Stimulated activated CD4-positive, alpha-beta T cell treated with anti-CD3 and anti-CD28 coated beads, Interleukin-2, amount 100 ng/mL, for 24 hours (primary cell): ENCODE measurements at regions not wholly inside any gene's neighbourhood (a gene's known extent, or its start where the extent isn't known, plus 50 kb on each side); places are given as distances from the start of the nearest gene placed in this dataset.
"Not testable (repeated sequence)": the region's sequence is repeated elsewhere in the genome, so short reads cannot be mapped to it uniquely, and the experiment has no call there.

ENCODE experiments used
- DNase-seq, 2 donors: peaks; one replicate each; pipeline ENCODE4 v3.0.0-alpha.2; 2020

DNA sequence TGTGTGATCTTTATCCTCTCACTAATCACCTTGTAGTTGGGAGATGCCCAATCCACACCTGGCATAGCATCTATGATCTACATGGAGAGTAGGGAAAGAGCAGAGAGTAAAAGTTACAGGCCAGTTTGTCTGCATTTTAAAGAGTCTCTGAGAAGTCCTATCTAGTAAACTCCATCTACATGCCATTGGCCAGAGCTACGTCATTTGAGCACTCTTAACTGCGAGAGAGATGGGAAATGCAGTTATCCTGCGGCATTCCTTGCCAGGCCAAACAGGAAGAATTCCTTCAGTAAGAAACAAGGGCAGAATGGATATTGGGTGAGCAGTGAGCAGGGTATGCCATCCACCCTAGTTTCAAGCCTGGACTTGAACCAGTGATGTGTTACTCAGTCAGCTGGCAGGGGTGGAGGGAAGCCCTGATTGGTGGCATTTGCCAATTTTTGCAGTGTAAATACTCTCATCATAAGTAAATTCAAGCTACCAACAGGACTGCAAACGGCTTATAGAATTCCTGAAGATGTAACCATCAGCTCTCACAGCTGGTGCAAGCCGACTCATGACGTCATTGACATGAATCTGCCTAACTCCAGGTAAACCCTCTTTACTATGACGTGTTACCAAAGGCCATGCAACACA, 156.8 kb upstream of the MSX2 start:
- DNase-seq: no peak

DNA sequence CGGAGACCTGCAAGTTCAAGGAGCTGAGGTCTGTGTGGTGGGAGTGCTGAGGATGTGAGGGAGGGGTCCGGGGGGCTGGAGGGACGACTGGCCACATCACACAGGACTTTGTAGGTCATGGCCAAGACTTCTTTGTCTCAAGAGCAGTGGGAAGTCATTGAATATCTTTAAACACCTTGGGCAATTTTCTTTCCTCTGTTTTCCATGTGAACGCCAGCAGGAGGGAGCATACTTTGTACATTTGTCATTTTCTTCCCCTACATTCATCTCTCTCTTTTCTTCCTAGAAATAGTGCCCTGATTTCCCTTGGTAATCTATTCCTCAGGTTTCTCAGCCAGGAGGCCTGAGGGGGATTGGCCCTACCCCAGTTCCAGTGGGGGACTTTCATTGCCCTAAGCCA, 153.7 kb upstream of the MSX2 start:
- DNase-seq: no peak

DNA sequence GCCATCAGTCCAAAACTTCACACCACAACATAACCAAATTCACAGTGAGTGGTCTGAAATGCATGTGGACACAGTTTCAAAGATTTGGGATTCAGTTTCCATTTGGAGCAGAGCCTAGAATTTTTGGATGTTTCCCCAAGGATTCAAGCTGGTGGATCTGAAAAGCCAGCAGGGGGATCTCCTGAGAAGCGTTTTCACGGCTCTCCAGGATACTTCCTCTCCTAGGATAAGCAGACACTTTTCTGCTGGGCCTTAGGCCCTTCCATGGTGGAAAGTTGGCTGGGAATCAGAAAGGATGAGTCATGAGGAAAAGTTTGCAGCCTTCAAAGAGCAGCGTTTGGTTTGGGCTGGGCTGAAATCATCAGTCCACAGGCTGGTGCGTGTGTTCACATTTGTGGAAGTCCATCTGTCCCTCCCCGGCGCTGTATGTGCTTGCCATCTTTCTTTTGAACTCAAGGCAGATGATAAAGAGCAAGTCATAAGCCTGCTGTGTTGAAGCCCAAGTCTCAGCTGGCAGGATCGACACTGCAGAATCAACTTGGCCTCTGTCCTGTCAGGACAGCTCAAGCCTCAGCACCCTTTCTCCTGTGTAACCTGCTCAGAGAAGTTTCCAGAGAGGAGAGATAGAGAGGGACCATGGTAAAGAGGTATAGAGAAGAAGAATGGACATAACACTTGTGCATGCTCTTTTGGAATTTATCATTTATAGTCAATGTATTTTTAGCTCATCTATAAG, 152.6 kb upstream of the MSX2 start:
- no peak for DNase-seq

DNA sequence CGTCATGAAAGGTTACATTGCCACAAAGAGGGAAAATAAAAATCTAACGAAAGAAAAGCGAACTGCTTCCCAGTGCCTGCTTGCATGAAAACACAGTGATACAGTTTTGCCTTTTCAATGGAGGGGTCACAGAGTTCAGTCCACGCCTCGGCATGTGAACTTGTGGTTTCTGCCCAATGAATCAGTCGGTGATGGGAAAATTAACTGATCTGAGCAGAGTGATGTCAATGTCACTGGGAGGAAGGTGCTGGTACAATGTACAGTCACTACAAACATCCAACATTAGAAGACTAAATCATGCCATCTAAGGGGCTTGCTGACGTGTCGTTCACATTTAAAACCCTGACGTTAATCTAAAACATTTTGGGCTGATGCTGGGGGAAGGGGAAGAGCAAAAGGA, 151.8 kb upstream of the MSX2 start:
- DNase-seq: no peak

DNA sequence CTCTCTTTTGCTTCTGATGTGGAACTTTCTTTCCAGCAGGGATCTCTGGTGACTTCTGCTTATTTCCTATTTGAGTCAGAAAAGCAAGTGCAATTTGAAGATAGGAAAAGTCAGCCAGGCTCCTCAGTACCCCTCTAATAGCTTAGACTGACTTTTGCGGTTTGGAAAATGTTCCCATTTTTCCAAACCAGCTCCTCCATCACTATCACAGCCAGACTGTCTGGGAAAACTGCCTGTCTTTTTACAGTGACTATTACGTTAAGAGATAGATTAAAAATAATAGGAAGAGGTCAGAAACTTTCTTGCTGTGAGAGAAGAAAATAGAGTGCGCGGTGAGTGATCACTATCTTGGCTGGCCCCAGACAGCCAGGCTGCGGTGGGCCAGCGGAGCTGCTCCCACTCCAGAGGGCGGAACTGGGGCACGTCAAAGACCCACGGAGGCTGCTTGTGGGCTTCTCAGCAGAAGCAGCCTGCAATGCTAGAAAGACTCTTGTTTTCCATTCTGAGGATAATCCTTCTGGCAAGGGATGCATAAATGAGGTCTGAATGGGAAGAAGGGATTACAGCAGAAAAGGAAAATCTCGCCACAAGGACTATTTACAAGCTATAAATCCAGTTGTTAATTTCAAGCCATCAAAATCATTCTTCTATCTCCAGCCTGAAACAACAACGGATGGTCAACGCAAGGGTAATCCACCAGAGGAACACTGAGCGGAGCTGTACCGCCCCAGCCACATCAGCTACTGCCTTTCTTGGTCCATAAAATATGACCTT, 151.0 kb upstream of the MSX2 start:
- DNase-seq: no peak

DNA sequence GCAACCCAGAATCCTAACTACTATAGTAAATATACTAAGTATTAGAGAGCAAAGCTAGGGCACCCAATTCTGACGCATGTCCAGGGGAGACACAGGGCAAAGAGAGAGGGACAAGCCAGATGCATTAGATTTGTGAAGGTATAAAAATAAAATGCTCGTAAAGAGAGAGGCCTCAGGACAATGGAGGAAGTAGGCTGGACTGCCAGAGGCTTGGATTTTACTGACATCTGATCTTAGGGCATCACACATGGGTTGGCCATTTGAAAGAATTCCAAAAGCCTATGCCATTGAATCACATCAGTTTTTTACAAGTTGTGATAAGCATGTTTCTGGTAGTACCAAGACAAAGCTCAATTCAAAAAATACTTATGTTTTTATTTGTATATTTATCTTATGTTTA, 149.3 kb upstream of the MSX2 start:
- no peak for DNase-seq

DNA sequence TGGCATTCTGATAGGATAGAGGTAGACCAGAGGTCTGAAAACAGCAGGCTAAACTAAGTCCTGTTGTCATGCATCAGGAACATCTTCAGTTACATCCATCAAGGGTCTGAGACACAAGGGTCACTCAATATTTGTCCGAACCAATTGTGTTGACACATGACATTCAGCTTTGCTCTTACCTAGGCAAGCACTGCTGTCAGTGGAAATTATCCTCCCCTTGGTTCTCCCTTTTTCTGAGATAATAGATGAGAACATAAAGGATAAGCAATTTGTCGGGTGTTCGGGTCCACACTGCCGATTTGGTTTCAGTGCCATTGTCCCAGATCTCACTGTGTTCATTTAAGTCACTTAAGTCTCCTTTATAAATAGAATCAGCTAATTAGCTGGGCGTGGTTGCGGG, 148.3 kb upstream of the MSX2 start:
- no peak for DNase-seq

DNA sequence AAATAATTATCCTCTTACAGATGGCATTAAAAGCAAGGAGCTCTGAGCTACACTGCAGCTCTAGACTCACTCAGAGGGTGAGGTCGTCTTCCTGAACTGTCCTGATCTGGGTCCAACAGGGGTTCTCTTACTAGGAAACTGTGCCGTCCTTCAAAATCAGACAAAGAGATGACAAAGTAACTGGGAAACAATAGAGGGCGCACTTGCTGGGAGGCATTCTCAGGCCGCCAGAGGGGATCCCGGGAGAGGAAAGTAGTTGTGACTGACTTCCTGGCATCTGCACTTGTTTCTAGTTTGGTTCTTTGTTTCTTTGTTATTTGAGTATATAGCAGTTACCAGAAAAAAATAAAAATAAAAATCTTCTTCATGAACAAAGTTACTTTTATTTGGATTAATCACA, 142.9 kb upstream of the MSX2 start:
- no peak for DNase-seq

DNA sequence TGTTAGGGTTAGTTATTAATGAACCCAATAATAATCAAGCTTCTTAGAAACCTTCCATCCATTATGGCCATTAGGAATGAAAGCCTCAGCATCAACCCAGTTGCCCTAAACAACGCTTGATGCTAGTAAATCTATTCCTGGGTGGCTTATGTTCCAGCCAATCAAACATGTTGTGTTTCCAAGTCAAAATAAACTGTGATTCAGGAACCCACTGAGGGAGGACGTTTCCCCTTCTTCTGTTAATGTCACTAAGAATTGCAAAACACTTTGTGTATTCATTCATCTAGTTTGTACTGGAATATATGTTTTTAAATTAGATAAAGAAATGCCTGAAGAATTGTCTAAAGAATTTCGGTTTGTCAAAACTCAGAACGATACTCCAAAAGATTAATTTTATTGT, 142.5 kb upstream of the MSX2 start:
- no peak for DNase-seq

DNA sequence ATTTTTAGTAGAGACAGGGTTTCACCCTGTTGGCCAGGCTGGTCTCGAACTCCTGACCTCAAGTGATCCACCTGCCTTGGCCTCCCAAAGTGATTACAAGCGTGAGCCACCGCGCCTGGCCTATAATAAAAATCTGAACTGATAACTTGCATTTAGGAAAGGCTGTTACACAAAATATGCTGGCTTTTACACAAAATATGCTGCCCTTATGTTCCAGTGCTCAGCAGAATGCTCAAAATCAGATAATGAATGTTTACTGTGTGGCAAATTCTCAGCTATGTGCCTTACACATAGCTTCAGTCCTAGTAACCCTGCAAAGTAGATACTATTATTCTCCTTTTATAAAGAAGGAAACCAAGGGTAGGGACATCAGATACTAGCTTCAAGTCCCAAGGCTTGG, 141.3 kb upstream of the MSX2 start:
- no peak for DNase-seq

DNA sequence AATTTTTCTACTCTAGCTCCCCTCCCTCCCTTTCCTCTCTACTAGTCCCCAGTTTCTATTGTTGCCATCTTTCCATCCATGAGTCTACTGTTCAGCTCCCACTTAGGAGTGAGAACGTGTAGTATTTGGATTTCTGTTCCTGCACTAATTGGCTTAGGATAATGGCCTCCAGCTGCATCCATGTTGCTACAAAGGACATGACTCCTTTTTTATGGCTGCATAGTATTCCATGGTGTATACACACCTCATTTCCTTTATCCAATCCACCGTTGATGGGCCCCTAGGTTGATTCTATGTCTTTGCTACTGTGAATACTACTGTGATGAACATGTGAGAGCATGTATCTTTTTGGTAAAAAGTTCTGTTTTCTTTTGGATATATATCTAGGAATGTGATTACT, 138.9 kb upstream of the MSX2 start:
- DNase-seq: no peak

DNA sequence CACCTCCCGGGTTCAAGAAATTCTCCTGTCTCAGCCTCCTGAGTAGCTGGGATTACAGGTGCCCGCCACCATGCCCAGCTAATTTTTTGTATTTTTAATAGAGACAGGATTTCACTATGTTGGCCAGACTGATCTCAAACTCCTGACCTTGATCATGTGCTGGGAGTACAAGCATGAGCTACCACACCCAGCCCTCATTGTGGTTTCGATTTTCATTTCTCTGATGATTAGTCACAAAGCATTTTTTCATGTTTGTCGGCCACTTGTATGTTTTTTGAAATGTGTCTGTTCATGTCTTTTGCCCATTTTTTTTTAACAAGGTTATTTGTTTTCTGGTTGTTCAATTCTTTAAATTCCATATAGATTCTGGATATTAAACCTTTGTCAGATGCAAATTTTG, 138.2 kb upstream of the MSX2 start:
- DNase-seq: not testable (repeated sequence)

DNA sequence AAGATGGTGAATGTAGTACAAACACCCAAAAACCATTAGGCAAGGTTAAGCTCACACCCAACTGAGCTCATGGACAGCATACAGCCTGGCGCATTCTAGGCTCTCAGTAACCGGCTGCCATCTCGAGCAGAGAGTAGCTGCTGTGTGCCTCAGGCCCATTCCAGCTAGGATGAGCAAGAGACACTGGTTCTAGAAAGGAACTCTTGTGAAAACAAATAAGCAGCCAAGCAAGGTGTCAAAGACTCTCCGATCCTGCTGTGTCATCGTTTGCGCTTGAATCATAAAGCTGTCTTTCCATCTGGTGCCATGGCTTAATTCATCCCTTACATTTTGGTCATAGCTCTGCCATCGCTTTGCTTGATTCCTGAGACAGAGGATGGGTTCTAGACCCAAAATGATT, 135.4 kb upstream of the MSX2 start:
- no peak for DNase-seq

DNA sequence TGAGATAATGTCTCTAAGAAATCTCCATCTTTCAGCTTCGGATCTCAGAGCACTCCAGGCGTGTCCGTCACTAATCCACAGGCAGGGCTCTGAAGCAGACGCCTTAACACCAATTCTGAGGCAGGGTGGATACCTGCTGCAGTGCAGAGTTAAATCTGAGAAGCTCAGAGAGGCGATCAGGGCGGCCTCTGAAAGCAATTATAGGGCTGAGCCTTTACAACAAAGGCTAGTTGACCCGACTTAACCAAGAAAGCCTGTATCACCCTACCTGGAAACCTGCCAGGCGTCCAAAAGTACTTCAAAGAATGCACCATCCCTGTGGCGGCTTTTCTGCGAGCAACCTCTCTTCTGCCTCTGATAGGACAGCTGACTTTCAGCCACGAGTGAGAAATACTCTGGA, 134.8 kb upstream of the MSX2 start:
- no peak for DNase-seq

DNA sequence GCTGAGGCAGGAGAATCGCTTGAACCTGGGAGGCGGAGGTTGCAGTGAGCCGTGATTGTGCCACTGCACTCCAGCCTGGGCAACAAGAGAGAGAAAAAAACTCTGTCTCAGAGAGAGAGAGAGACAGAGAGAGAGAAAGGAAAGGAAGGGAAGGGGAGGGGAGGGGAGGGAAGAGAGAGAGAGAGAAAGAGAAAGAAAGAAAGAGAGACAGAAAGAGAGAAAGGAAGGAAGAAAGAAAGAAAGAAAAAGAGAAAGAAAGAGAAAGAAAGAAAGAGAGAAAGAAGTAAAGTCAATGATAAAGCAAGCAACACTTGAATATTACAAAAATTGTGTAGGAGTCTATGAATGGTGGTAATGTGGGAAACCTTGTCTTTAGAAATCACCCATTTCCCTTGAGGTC, 133.6 kb upstream of the MSX2 start:
- DNase-seq: no peak

DNA sequence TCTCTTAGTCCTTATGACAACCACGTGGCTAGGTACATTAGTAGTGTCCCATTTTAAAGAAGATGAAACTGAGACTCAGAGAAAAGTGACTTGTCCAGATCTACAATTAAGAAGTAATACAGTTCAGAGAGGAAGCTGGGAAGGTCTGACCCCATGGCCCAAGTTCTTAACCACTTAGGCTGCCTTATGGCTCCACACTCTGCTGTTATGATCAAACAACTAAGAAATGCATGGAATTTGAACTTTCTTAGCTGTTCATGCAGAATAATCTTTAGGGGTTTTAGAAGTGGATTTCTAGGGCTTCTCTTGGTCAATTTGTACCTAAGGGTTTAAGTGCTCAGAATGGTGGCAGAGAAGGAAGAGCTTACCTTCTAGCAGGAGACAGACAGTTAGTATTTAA, 128.0 kb upstream of the MSX2 start:
- DNase-seq: no peak

DNA sequence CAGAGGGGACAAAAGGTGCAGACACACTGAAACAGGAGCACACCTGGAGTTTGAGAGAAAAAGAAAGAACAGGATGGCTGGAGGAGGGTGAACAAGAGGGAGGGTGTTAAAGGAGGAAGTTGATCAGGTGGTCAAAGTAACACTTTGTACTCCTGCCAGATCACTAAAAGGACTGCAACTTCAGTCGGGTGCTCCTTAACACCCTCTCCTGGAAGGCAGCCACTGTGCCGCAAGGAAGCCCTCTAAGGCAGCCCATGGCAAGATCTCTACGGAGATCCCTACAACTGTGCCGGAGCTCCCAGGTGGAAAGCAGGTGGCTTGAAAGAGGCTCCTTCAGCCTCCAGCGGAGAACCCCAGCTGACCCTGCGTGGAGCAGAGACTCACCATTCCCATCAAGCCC, 124.4 kb upstream of the MSX2 start:
- DNase-seq: no peak

DNA sequence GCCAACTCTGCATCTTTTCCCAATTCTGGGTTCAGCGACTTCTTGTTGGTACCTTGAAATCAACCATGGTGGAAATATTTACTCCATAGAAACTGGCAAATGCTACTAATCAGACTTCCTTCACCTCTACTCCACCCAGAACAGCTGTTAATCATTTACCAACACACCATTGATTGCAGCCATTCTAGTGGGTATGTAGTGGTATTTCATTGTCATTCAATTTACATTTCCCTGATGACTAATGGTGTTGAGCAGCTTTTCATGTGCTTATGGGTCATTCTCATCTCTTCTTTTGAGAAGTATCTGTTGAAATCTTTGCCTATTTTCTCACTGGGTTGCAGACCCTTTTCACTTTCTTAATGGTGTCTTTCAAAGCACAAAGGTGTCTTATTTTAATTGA, 122.4 kb upstream of the MSX2 start:
- DNase-seq: no peak

DNA sequence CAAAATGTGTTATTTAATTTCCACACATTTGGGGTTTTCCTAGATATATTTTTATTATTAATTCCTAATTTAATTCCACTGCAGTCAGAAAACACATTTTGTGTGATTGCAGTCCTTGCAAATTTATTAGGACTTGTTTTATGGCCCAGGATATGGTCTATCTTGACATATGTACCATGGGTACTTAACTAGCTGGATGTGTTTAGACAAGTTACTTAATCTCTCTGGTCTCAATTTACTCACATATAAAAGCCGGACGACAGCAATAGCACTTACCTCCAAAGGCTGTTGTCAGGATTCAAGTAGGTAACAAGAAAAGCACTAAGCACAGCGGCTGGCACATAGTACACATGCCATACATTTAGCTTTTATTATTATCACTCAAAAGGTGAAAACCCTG, 118.2 kb upstream of the MSX2 start:
- no peak for DNase-seq

DNA sequence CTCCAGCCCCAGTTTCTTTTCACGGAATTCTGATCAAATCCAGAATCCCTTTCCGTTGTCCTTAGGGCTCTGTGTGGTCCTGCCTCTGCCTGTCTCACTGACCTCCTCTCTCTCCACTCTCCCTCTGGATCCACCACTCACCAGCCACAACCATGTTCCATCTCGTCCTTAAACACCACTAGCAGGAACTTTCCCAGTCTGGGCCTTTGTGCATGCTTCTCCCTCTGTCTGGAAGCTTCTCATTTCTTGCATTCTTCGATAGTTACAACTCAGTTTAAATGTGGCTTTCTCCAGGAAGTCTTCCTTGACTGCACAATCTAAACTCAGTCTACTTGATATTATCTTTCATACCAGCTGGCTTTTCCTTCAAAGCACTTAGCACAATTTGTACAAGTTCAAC, 117.7 kb upstream of the MSX2 start:
- DNase-seq: no peak

DNA sequence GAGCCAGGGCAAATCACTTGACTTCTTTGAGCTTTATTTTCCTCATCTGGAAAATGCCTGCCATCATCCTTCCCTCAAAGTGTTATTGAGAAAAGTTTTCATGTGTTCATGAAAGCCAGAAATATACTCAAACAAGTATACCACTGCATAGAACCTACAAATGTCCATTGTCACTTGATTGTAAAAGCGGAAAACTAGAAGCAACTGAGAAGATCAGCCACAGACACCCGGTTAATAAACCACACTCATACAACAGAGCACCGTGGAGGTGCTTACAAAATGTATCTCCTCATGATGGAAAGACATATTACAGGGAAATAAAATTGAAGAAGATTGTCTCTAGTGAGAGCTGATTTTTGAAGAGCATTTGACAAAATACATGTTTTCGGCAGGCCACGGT, 117.2 kb upstream of the MSX2 start:
- no peak for DNase-seq

DNA sequence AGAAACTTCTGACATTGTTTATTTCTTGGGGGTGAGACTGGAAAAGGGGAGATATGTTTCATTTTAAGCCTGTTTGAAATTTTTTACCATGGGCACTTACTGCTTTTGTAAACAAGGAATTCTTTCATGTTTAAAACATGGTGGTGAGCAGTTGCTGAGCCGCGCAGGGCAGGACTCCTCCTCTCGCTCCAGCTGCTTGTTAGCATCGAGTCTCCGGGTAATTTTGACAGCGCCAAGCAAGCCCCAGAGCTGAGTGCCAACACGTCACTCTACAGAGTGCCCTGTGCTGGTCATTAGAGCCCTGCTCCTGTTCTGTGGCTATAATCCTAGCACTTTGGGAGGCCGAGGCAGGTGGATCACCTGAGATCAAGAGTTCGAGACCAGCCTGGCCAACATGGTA, 116.5 kb upstream of the MSX2 start:
- no peak for DNase-seq

DNA sequence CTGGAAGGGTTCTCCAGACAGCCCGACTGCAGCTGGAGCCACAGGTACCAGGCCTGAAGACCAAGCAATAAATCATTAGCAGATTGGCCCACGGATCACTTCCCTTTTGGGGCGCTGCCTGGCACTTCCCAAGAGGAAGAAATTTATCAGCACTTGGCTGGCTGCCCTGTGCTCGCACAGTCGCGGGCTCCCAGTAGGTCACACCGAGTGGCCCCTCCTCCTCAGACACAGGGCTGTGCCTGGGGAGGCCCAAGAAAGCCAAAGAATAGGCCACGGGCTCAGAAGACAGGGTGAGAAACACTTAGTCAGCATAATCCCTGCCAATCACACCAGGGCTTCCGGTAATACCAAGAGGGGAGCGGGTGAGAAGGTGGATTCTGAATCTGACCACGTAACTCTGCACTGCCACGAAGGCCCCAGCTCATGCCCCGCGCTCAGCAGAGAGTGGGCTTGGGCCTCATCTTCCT, 115.7 kb upstream of the MSX2 start:
- peak in 1 of 2 donors; percentile 1 for DNase-seq

DNA sequence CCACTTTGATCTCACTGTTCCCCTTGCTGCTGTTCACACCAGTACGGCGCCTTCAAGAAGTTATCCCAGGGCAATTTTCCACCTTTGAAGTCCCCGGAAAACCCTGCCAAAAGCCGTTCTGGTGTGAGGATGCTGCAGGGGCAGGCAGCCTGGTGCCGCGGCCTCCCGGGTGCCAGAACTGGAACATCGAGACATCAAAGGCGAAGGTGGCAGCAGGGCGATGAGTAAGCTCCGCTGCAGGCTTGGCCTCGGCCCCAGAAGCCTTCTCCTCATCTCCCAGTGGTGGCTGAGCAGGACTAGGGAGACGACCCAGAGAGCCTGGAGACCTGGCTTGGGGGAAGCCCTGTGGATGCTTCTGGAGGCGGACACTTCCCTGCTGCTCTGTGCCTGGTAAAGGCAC, 115.3 kb upstream of the MSX2 start:
- no peak for DNase-seq
